Epithelial cell of esophagus (primary cell): ENCODE measurements at regions not wholly inside any gene's neighbourhood (a gene's known extent, or its start where the extent isn't known, plus 50 kb on each side); places are given as distances from the start of the nearest gene placed in this dataset.
"Not testable (repeated sequence)": the region's sequence is repeated elsewhere in the genome, so short reads cannot be mapped to it uniquely, and the experiment has no call there.

Source experiments
- DNase-seq: peaks from one replicate; pipeline ENCODE4 v3.0.0; 2010; ENCODE audit warnings: low read depth
- H3K4me3 ChIP-seq: 2 replicates; pipeline ENCODE4 v1.5.1; 2011; ENCODE audit warnings: mild to moderate bottlenecking, low read length, control low read depth
- CTCF ChIP-seq: IDR thresholded peaks from 2 replicates; pipeline ENCODE4 v1.5.1; 2011; ENCODE audit warnings: low read depth, mild to moderate bottlenecking, low read length, control low read depth, inconsistent platforms; ENCODE audit not compliant: insufficient read depth; ENCODE audit errors: missing control alignments

- DNase-seq, result no peak
- no peak overlapping the region for H3K4me3 ChIP-seq
- TF ChIP-seq CTCF, result no peak
These were observed 77.4 kb upstream of the HDDC2 start for GRCh38 chr6:125379174-125379573.

- no peak for TF ChIP-seq CTCF
- H3K4me3 ChIP-seq, result no peak overlapping the region
- no peak for DNase-seq
These were observed 78.7 kb upstream of the HDDC2 start for GRCh38 chr6:125380474-125380873.

GRCh38 chr6:125386337-125386736 is 84.6 kb upstream of the HDDC2 start:
- DNase-seq, H3K4me3 ChIP-seq: not testable (repeated sequence)

- DNase-seq, result no peak
- no peak for TF ChIP-seq CTCF
- H3K4me3 ChIP-seq, result no peak overlapping the region
These were observed 90.9 kb upstream of the HDDC2 start for GRCh38 chr6:125392682-125393081.

GRCh38 chr6:125393449-125393858 is 91.7 kb upstream of the HDDC2 start:
- TF ChIP-seq CTCF, result no peak
- no peak for DNase-seq
- H3K4me3 ChIP-seq, result no peak overlapping the region

GRCh38 chr6:125406741-125407140 is 105.0 kb upstream of the HDDC2 start:
- TF ChIP-seq CTCF, result no peak
- DNase-seq, result no peak
- H3K4me3 ChIP-seq, result no peak overlapping the region

- H3K4me3 ChIP-seq, result no peak overlapping the region
- peak; percentile 19 for DNase-seq
- TF ChIP-seq CTCF, result no peak
These were observed 112.7 kb upstream of the HDDC2 start for GRCh38 chr6:125414507-125414906.

- no peak overlapping the region for H3K4me3 ChIP-seq
- TF ChIP-seq CTCF, result no peak
- peak; percentile 66 for DNase-seq
These were observed 114.1 kb upstream of the HDDC2 start for GRCh38 chr6:125415913-125416312.
